LHCN-M2 (cell line): ENCODE measurements at regions not wholly inside any gene's neighbourhood (a gene's known extent, or its start where the extent isn't known, plus 50 kb on each side); places are given as distances from the start of the nearest gene placed in this dataset.
"Not testable (repeated sequence)": the region's sequence is repeated elsewhere in the genome, so short reads cannot be mapped to it uniquely, and the experiment has no call there.

Experiments used
- DNase-seq: peaks from one replicate; pipeline ENCODE4 v3.0.0-alpha.2; 2012; ENCODE audit warnings: low read depth

DNA sequence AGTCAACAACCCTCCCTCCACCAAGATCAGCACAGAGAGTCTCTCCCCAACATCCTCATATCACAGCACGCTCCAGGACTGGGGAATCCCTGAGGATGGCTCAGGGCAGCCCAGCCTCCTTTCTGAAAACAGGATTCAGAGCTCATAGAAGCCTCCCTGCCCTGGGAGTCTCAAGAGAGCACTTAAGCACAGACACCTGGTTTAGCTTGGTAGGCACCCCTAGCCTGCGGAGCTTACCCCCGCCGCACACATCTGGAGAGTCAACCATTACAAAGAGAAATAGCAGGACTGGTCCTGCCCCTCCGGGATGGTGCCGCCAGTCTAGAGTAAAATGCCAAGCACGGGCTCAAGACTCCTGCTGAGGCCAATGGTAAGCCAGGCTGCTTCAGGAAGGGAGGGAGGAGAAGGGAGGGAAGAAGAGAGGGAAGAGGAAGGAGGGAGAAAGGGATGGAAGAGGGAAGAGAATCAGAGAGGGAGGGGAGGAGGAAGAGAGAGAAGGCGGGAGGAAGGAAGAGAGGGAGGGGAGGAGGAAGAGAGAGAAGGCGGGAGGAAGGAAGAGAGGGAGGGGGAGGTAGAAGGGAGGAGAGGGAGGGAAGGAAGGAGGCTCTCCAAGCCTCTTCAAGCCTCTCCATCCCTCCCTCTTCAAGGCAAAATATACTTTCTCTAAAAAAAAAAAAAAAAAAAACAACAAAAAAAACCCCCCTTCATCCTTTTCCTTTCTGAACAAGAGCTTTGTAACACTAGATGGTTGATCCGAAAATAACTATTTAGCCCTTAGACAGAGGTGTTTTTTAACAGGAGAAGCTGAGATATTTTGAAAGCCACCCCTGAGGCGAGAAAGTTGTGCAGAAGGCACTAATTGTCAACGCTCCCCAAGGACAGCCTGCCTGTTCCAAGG lies 278.6 kb upstream of the TLE3 start:
- no peak for DNase-seq

GRCh38 chr15:70375586-70375985 lies 277.9 kb upstream of the TLE3 start:
- no peak for DNase-seq

DNA sequence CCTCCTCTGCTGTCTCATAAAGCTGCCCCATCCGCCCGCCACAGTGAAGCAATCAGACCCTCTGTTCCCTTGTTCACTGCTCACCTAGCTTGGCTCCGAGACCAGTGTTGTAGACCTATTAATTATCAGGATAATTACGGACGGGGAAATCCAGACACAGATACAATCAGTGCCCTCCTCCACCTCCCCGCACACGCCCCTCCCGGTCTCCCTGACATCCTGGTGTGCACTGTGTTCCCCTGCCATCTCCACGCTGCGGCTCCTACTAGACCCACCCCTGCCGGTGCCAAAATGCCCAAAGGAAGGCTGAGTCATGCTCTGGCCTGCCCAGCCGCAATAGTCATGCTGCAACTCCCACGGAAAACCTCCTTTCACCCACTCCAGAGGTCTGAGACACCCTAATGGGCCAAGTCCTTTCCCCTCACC lies 277.3 kb upstream of the TLE3 start:
- peak; percentile 44 for DNase-seq

DNA sequence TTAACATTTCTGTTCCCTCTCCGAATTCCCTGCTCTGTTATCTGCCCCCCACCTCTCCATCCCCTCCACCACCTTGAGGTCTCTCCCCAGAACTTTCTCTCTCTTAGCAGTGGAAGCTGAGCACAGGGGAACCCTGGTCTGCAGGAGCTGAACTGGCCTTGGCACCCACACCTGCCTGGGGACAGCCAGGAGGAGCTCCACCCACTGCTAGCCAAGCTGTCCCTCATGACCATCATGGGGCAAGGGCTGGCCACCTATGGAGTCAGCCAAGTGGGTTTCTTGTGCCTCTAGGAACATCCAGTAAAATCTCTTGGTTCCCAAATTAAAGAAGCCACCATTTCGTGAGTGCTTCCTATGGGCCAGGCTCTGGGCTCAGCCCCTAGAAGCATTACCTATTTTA lies 276.4 kb upstream of the TLE3 start:
- DNase-seq = no peak

DNA sequence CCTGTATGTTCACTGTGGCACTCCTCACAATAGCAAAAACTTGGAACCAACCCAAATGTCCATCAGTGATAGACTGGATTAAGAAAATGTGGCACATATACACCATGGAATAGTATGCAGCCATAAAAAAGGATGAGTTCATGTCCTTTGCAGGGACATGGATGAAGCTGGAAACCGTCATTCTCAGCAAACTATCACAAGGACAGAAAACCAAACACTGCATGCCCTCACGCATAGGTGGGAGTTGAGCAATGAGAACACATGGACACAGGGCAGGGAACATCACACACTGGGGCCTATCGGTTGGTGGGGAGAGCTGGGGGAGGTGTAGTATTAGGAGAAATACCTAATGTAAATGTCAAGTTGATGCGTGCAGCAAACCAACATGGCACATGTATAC lies 275.7 kb upstream of the TLE3 start:
- not testable (repeated sequence) for DNase-seq

DNA sequence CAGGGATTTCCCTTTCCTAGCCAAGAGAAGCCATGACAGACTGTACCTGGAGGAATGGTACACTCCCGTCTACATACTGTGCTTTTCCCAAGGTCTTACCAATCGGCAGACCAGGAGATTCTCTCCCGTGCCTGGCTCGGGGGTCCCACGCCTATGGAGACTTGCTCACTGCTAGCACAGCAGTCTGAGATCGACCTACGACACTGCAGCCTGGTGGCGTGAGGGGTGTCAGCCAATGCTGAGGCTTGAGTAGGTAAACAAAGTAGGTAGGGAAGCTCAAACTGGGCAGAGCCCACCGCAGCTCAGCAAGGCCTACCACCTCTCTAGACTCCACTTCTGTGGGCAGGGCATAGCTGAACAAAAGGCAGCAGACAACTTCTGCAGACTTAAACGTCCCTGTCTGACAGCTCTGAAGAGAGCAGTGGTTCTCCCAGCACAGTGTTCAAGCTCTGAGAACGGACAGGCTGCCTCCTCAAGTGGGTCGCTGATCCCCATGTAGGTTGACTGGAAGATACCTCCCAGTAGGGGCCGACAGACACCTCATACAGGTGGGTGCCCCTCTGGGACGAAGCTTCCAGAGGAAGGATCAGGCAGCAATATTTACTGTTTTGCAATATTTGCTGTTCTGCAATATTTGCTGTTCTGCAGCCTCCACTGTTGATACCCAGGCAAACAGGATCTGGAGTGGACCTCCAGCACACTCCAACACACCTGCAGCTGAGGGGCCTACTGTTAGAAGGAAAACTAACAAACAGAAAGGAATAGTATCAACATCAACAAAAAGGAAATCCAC lies 270.4 kb upstream of the TLE3 start:
- not testable (repeated sequence) for DNase-seq

- not testable (repeated sequence) for DNase-seq
These were observed 266.3 kb upstream of the TLE3 start for GRCh38 chr15:70364023-70364422.

DNA sequence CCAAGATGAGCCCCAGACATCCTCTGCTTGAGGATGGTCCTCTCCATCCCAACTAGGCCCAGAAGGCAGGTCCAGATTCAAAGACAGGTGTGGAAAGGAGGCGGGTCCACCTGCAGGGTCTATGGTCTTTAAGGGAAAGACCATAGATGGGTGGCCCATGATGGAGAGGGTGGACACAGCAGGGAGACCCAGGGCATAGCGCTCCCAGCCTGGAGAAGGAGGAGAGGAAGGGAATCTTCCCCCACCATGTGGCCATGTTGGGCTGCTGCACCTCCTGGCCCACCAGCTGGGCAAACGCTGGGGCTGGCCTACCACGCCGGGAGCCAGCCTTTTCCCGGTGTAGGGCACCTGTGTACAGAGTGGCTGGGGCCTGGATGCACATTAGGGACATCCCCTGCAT lies 265.2 kb upstream of the TLE3 start:
- DNase-seq = no peak

DNA sequence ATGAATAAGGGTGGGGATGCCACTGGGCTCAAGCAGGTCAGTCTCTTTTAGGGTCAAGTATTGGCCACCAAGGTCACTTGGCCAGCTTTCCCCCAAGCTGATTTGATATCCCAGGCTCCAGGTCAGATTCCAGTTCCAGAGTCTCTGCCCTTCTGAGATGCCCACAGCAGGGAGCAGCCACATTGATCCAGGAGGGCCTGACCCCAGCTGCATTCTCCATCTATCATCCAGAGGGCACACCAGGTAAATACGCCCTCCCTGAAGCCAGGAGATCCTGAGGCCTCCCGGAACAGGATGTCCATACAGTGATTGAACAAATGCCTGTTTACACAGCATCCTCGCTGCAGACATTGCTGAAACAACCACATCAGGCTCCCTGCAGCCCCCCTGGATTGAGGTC lies 264.6 kb upstream of the TLE3 start:
- DNase-seq = no peak

DNA sequence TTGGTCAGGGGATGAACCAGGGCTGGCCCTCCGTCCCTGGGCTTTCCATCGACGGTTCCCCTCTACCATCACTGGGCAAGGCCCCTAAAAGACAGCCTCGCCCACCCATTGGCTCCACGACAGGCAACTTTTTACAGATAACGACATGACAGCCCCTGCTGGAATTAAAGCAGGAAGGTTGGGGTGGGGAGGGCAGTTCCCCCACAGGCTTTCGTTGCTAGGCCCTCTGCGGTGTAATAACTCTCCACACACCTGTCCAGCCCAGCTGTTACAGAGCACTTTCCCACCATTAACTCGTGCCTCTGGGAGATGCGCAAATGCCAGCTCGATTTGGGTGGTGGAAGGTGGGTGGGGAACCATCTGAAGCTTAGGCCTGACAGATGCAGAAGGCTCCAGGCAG lies 264.2 kb upstream of the TLE3 start:
- no peak for DNase-seq

GRCh38 chr15:70361106-70361505 lies 263.4 kb upstream of the TLE3 start:
- no peak for DNase-seq

DNA sequence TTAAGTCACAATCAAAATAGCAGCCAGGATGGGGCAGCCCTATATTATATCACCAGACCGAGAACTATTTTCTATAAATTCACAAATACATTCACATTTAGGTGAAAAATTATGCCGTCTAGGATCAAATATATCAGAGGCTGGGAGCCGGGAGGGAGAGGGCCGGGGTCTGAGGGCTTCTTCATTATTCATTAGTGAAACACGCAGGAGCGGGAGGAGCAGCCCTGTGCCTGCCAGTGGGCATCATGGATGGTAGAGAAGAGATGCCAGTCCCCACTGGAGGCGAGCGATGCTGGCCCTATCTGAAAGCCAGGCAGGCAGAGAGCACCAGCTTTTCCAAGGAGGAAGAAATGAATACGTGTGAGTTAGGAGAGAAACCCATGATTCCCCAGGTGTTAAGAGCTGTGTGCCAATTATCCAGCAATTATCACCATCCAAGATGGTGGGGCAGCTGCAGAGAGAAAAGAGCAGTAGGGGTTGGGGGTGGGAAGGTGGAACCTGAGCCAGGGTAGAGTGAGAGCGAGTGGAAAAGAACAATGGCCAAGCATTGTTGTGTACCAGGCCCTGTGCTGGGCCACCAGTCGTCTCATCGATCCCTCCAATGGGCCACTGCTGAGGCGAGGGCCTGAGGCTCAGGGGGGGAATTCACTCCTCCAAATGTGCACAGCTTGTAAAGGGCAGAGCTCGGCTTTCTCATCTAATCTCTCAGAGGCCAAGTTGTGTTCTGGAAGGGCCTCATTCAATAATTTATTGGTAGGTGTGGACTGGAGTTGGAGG lies 261.3 kb upstream of the TLE3 start:
- no peak for DNase-seq

GRCh38 chr15:70358011-70358819 lies 260.5 kb upstream of the TLE3 start:
- DNase-seq = no peak

- no peak for DNase-seq
These were observed 259.7 kb upstream of the TLE3 start for GRCh38 chr15:70357453-70357852.

DNA sequence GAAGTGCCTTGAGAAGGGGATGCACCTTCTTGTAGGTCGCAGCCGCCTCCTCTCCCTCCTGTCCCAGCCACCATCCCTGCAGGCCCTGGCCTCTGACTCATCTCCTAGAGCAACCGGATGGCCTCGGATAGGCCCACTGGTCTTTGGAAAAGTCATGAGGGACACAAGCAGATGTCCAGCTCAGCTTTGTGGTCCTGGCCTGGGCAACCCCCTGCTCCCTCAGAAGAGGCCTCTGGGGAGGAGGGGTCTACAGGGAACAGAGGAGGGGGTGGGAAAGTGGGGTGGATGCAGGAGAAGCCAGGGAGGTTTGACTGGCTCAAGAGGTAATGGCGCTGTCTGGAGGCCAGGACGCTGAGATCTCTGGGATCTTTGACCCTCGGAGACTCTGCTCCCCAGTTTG lies 259.2 kb upstream of the TLE3 start:
- peak; percentile 32 for DNase-seq

GRCh38 chr15:70356062-70356860 lies 258.5 kb upstream of the TLE3 start:
- DNase-seq = no peak

DNA sequence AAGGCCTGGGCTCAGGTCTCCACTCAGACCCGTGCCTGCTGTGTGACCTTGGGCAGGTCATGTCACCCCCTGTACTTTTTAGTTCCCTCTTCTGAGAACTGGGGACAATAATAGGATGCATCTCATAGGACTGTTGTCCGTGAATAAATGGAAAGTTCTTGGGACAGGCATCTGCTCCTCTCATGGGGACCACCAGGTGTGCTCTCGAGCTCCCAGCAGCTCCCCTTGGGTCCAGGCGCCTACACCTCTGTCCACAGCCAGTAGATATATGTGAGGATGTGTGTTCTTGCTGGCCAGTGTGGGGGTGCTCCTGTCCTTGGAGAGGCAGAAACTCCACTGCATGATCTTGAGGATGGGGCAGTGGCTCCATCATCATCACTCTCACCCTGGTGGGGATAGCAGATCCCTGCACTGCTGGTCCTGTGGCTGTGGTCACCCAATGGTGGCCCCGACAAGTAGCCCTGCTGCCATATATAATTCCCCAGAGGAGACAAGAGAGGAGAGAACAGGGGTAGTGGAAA lies 257.6 kb upstream of the TLE3 start:
- no peak for DNase-seq

- no peak for DNase-seq
These were observed 256.7 kb upstream of the TLE3 start for GRCh38 chr15:70354346-70354905.

DNA sequence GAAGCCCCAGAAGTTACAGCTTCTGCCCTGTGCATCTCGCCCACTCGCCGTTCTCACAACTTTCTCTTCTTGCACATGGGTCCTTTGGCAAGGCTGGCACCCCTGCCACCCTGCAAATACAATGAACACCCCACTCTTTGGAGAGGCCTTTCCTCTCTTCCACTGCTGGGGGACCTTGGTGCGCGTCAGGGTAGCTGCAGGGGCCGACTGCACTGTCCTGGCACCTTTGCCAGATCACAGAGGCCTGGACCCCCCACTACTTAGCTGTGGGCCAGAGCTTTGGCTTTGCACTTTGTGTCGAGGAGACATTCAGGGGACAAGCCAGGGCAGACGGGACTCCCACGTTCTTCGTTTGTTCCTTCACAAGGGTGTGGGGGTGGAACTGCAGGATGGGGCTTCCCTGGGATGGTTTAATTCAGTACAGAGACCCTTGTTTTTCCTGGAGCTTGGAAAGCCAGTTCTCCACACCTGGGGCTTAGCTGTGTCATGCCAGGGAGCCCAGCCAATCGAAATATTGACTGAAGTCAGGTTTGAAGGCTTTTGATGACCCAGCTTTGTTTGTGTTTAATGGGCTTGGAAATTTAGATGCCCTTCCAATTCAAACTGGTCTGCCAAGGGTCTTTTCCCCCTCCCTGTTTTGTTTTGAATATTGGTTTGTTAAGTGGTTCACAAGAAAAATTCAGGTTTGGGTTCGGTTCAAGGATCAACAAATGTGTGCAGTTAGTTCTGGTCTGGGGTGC lies 256.1 kb upstream of the TLE3 start:
- no peak for DNase-seq
